ENCODE measurements at regions not wholly inside any gene's neighbourhood (a gene's known extent, or its start where the extent isn't known, plus 50 kb on each side); places are given as distances from the start of the nearest gene placed in this dataset.
"Not testable (repeated sequence)": the region's sequence is repeated elsewhere in the genome, so short reads cannot be mapped to it uniquely, and the experiment has no call there.

- TF ChIP-seq POLR2AphosphoS5 (IDR thresholded peaks at IDR 0.05; ENCODE audit: low read length); TAF1 (IDR thresholded peaks at IDR 0.05; ENCODE audit: borderline replicate concordance, low read depth, low read length); JUND (IDR thresholded peaks at IDR 0.05; ENCODE audit: low read depth, low read length); ZNF384 (IDR thresholded peaks at IDR 0.05; ENCODE audit: borderline replicate concordance, low read depth, low read length); STAT3 (IDR thresholded peaks at IDR 0.05; ENCODE audit: low read depth, low read length): not testable (repeated sequence)
- TF ChIP-seq, protein P1, sequence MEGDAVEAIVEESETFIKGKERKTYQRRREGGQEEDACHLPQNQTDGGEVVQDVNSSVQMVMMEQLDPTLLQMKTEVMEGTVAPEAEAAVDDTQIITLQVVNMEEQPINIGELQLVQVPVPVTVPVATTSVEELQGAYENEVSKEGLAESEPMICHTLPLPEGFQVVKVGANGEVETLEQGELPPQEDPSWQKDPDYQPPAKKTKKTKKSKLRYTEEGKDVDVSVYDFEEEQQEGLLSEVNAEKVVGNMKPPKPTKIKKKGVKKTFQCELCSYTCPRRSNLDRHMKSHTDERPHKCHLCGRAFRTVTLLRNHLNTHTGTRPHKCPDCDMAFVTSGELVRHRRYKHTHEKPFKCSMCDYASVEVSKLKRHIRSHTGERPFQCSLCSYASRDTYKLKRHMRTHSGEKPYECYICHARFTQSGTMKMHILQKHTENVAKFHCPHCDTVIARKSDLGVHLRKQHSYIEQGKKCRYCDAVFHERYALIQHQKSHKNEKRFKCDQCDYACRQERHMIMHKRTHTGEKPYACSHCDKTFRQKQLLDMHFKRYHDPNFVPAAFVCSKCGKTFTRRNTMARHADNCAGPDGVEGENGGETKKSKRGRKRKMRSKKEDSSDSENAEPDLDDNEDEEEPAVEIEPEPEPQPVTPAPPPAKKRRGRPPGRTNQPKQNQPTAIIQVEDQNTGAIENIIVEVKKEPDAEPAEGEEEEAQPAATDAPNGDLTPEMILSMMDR (IDR thresholded peaks at IDR 0.05 in 2 of 3, conservative IDR thresholded peaks at IDR 0.05 in 1 of 3; ENCODE audit: control insufficient read depth in 2 of 3, extremely low read depth in 1 of 3, insufficient read depth in 1 of 3, low read depth in 3 of 3, low read length in 3 of 3): not testable (repeated sequence)
These were observed 88.6 kb upstream of the EGFL6 start for GRCh38 chrX:13480780-13481179.
